Transverse colon (tissue), 3 donors: ENCODE measurements at regions not wholly inside any gene's neighbourhood (a gene's known extent, or its start where the extent isn't known, plus 50 kb on each side); places are given as distances from the start of the nearest gene placed in this dataset.
"Not testable (repeated sequence)": the region's sequence is repeated elsewhere in the genome, so short reads cannot be mapped to it uniquely, and the experiment has no call there.

Source experiments
- EP300 ChIP-seq: sonication (generic); formaldehyde crosslinking; IDR thresholded peaks from one replicate; pipeline ENCODE4 v1.6.1; 2017; ENCODE audit warnings: antibody characterized with exemption, low read depth
- POLR2A ChIP-seq: fragments of 450-650 bp; IDR thresholded peaks from one replicate; pipeline ENCODE4 v1.6.1; 2016; ENCODE audit warnings: antibody characterized with exemption, mild to moderate bottlenecking, moderate library complexity
- TF ChIP-seq, protein P1 (sequence below), 5 experiments: fragments of 200-600 bp in 3 of 5; fragments of 450-650 bp in 2 of 5; sonication (generic) in 3 of 5; IDR thresholded peaks; 1 replicate in 2 of 5; 2 replicates in 3 of 5; pipeline ENCODE4 v1.5.1; 2016 to 2017; ENCODE audit warnings: antibody characterized with exemption in 5 of 5, inconsistent platforms in 3 of 5, mild to moderate bottlenecking in 2 of 5, moderate library complexity in 1 of 5

DNA sequence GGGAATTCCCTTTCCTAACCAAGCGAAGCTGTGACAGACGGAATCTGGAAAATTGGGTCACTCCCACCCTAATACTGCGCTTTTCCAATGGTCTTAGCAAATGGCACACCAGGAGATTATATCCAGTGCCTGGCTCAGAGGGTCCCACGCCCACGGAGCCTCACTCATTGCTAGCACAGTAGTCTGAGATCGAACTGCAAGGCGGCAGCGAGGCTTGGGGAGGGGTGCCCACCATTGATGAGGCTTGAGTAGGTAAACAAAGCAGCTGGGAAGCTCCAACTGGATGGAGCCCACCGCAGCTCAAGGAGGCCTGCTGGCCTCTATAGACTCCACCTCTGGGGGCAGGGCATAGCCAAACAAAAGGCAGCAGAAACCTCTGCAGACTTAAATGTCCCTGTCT, 523.9 kb downstream of the KCNH5 start:
- TF ChIP-seq, protein P1, sequence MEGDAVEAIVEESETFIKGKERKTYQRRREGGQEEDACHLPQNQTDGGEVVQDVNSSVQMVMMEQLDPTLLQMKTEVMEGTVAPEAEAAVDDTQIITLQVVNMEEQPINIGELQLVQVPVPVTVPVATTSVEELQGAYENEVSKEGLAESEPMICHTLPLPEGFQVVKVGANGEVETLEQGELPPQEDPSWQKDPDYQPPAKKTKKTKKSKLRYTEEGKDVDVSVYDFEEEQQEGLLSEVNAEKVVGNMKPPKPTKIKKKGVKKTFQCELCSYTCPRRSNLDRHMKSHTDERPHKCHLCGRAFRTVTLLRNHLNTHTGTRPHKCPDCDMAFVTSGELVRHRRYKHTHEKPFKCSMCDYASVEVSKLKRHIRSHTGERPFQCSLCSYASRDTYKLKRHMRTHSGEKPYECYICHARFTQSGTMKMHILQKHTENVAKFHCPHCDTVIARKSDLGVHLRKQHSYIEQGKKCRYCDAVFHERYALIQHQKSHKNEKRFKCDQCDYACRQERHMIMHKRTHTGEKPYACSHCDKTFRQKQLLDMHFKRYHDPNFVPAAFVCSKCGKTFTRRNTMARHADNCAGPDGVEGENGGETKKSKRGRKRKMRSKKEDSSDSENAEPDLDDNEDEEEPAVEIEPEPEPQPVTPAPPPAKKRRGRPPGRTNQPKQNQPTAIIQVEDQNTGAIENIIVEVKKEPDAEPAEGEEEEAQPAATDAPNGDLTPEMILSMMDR (IDR thresholded peaks at IDR 0.05), result not testable (repeated sequence)
- TF ChIP-seq POLR2A, EP300: not testable (repeated sequence)
